Tibial nerve (tissue), 4 donors: ENCODE measurements at regions not wholly inside any gene's neighbourhood (a gene's known extent, or its start where the extent isn't known, plus 50 kb on each side); places are given as distances from the start of the nearest gene placed in this dataset.
A peak's percentile ranks its signal among the peaks of the same experiment; 100 is the strongest.

Source experiments
- DNase-seq, 2 donors: peaks; one replicate each; pipeline ENCODE4 v3.0.0-alpha.2; 2019; ENCODE audit warnings: low spot score in 2 of 2
- H3K27ac ChIP-seq, 4 donors: fragments of 200-600 bp; sonication (generic) in 3 of 4; one replicate each; pipeline ENCODE4 v1.5.1; 2017 to 2019; ENCODE audit warnings: mild to moderate bottlenecking in 1 of 4
- H3K27me3 ChIP-seq, 2 donors: fragments of 200-600 bp; sonication (generic) in 1 of 2; one replicate each; pipeline versions ENCODE4 v1.5.1 to v1.6.0; 2017 to 2019
- H3K36me3 ChIP-seq, 3 donors: fragments of 200-600 bp; sonication (generic); one replicate each; pipeline ENCODE4 v1.5.1; 2018 to 2019
- H3K4me1 ChIP-seq, 4 donors: fragments of 200-600 bp; sonication (generic) in 3 of 4; one replicate each; pipeline ENCODE4 v1.5.1; 2017 to 2019
- H3K4me3 ChIP-seq, 4 donors: fragments of 200-600 bp; sonication (generic) in 3 of 4; one replicate each; pipeline ENCODE4 v1.5.1; 2017 to 2019; ENCODE audit warnings: mild to moderate bottlenecking in 1 of 4, moderate library complexity in 1 of 4
- H3K9me3 ChIP-seq, 4 donors: fragments of 200-600 bp; sonication (generic) in 3 of 4; one replicate each; pipeline ENCODE4 v1.5.1; 2017 to 2019
- EP300 ChIP-seq, 2 donors: sonication (generic); formaldehyde crosslinking; IDR thresholded peaks; one replicate each; pipeline ENCODE4 v1.6.1; 2017; ENCODE audit warnings: antibody characterized with exemption in 2 of 2, mild to moderate bottlenecking in 1 of 2
- POLR2A ChIP-seq, 2 donors: fragments of 450-650 bp; IDR thresholded peaks; one replicate each; pipeline ENCODE4 v1.6.1; 2017; ENCODE audit warnings: antibody characterized with exemption in 2 of 2, mild to moderate bottlenecking in 2 of 2, moderate library complexity in 2 of 2
- WGBS, 2 donors: methylation state at CpG; one replicate each; pipeline ENCODE4 v1.1.5; 2018; 5-methylcytosine and 5-hydroxymethylcytosine counted together
- TF ChIP-seq, protein P1 (sequence below), 5 experiments: fragments of 200-600 bp in 3 of 5; fragments of 450-650 bp in 2 of 5; sonication (generic) in 3 of 5; IDR thresholded peaks; one replicate each; pipeline ENCODE4 v1.5.1; 2016 to 2019; ENCODE audit warnings: antibody characterized with exemption in 5 of 5, mild to moderate bottlenecking in 3 of 5, moderate library complexity in 2 of 5

DNA sequence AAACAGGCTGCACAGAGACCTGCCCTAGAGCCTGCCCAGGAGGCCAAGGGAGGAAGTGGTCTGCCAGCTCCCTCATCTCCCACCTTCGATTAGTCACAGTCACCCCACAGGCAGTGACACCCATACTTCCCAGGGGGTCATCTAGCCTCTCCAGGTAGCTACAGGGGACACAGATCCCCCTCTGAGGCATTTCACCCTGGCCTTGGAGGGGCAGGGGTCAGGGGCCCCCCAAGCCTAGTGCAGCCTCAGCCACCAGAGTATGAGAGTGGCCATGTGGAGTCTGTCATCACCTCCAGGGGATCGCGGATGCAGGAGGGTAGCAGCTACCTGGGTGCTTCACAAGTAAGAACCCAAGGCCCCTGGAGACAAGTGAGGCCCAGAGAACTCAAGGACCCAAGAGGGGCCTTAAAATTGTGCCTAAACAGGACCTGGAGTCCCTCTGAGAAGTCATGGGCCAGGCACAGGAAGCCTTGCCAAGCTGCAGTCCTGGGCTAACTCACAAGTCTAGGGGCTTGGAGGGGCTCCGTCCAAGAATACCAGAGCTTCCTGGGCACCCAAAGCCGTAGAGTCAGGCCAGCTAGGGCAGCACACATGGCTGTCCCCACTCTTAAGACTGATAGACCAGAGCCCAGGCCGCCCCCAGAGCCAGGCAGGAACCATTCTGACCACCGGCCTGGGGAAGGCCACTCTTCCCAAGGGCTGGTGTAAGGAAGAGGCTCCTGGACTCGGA lies 354.3 kb upstream of the ID2 start:
- TF ChIP-seq, protein P1, sequence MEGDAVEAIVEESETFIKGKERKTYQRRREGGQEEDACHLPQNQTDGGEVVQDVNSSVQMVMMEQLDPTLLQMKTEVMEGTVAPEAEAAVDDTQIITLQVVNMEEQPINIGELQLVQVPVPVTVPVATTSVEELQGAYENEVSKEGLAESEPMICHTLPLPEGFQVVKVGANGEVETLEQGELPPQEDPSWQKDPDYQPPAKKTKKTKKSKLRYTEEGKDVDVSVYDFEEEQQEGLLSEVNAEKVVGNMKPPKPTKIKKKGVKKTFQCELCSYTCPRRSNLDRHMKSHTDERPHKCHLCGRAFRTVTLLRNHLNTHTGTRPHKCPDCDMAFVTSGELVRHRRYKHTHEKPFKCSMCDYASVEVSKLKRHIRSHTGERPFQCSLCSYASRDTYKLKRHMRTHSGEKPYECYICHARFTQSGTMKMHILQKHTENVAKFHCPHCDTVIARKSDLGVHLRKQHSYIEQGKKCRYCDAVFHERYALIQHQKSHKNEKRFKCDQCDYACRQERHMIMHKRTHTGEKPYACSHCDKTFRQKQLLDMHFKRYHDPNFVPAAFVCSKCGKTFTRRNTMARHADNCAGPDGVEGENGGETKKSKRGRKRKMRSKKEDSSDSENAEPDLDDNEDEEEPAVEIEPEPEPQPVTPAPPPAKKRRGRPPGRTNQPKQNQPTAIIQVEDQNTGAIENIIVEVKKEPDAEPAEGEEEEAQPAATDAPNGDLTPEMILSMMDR (IDR thresholded peaks at IDR 0.05) = no peak
- TF ChIP-seq POLR2A (IDR thresholded peaks at IDR 0.05) (no peak), EP300 (IDR thresholded peaks at IDR 0.05) (no peak)
- no peaks in the 10 kb centered on the region for H3K36me3 ChIP-seq
- H3K27me3 ChIP-seq = no peaks in the 10 kb centered on the region
- H3K4me3 ChIP-seq = no peak overlapping the region
- peaks cover 0 to 15% (median 2%) of the 10 kb centered on the region in 4 donors for H3K4me1 ChIP-seq
- H3K9me3 ChIP-seq = no peaks in the 10 kb centered on the region
- WGBS, 2 donors = 92 to 96% methylated on average over 8 of the region's 8 CpGs
- no peak overlapping the region for H3K27ac ChIP-seq
- DNase-seq = no peak

DNA sequence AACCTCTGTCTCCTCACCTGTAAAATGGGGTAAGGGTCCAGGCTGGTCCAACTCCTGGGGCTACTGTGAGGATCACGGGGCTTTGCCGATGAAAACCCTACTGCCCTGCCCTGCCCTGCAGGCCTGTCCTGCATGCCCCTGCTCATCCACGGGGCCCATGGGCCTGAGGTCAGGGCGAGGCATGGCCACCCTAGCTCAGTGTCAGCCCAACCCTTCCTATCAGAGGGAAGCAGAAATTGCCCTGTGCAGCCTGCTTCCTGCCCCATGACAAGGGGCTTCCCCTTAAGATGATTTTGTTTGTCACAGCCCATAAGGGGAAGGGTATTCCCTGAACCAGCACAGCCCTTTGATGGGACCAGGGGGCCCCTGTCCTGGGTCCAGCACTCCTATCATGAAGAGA lies 353.6 kb upstream of the ID2 start:
- Histone ChIP-seq H3K4me1 (peaks cover 0 to 15% (median 2%) of the 10 kb centered on the region in 4 donors), H3K36me3 (no peaks in the 10 kb centered on the region), H3K4me3 (no peak overlapping the region), H3K9me3 (no peaks in the 10 kb centered on the region), H3K27me3 (no peaks in the 10 kb centered on the region), H3K27ac (no peak overlapping the region)
- TF ChIP-seq EP300 (IDR thresholded peaks at IDR 0.05) (peak in 1 of 2 donors; percentile 60), POLR2A (IDR thresholded peaks at IDR 0.05) (no peak)
- WGBS, 2 donors = 83 to 85% methylated on average over 2 to 4 of the region's 4 CpGs
- DNase-seq = no peak

DNA sequence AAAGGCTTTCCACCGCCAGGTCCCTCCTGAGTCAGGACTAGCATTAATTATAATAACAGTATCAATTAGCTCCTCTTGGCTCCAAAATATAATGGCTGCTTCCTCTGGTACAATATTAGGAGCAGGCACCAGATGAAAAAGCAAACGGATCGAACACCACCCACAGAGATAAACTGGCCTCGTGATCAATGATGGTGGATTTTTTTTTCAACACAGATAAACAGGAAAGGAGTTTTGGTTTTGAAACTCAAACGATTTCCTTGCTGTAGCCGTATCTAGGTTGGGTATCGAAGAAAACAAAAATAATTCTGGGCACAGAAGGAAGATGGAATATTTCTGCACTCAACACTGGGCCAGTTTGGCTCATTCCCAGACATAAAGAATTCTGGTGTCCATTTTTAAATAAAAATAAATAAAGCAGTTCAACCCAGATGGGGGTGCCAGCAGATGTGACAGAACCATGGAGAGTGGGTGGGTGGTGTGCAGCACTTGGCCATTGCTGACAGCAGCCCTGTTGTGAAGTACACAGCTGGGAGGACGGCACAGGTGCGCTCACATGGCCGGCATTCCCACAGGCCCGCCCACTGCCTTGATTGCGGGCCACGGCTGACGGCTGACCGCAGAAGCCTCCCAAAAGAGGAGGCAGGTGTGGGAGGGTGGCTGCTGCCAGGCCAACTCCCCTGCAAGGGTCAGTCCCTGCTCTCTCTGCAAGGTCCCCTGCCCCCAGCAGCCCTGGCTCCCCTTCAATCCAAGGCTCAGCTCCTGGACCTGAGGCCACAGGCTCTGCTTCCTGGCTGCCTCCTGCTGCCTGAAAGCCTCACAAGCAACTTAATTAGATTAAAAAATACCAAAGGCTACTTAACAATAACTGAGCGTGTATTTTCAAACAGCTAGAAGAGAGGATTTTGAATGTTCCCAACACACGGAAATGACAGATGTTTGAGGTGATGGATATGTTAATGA lies 351.9 kb upstream of the ID2 start:
- no peak overlapping the region for H3K27ac ChIP-seq
- WGBS, 2 donors = 57 to 63% methylated on average over 17 of the region's 17 CpGs
- no peaks in the 10 kb centered on the region for H3K36me3 ChIP-seq
- peaks cover 0 to 15% (median 2%) of the 10 kb centered on the region in 4 donors for H3K4me1 ChIP-seq
- no peak for DNase-seq
- TF ChIP-seq EP300 (IDR thresholded peaks at IDR 0.05) = no peak
- TF ChIP-seq, protein P1 (IDR thresholded peaks at IDR 0.05) = peak in 1 of 5 experiments; percentile 12
- H3K4me3 ChIP-seq = no peak overlapping the region
- H3K27me3 ChIP-seq = no peaks in the 10 kb centered on the region
- H3K9me3 ChIP-seq = no peaks in the 10 kb centered on the region

- no peak for DNase-seq
- Histone ChIP-seq H3K27me3 (no peaks in the 10 kb centered on the region), H3K4me1 (peaks cover 0 to 15% (median 2%) of the 10 kb centered on the region in 4 donors), H3K36me3 (no peaks in the 10 kb centered on the region), H3K27ac (no peak overlapping the region), H3K4me3 (no peak overlapping the region), H3K9me3 (no peaks in the 10 kb centered on the region)
- TF ChIP-seq EP300 (IDR thresholded peaks at IDR 0.05) = no peak
- TF ChIP-seq, protein P1 (IDR thresholded peaks at IDR 0.05) = no peak
- TF ChIP-seq POLR2A (IDR thresholded peaks at IDR 0.05) = no peak
- WGBS, 2 donors = 69 to 91% methylated on average over 4 of the region's 4 CpGs
These were observed 350.8 kb upstream of the ID2 start for GRCh38 chr2:8331068-8331467.

GRCh38 chr2:8332646-8333045 lies 349.2 kb upstream of the ID2 start:
- no peak for DNase-seq
- no peaks in the 10 kb centered on the region for H3K9me3 ChIP-seq
- H3K4me1 ChIP-seq = peaks cover 0 to 15% (median 2%) of the 10 kb centered on the region in 4 donors
- TF ChIP-seq, protein P1 (IDR thresholded peaks at IDR 0.05) = no peak
- TF ChIP-seq EP300 (IDR thresholded peaks at IDR 0.05) (no peak), POLR2A (IDR thresholded peaks at IDR 0.05) (no peak)
- no peaks in the 10 kb centered on the region for H3K27me3 ChIP-seq
- no peaks in the 10 kb centered on the region for H3K36me3 ChIP-seq
- no peak overlapping the region for H3K27ac ChIP-seq
- no peak overlapping the region for H3K4me3 ChIP-seq
- WGBS, 2 donors = 85 to 86% methylated on average over 9 of the region's 9 CpGs
